ENCODE measurements at regions not wholly inside any gene's neighbourhood (a gene's known extent, or its start where the extent isn't known, plus 50 kb on each side); places are given as distances from the start of the nearest gene placed in this dataset.

GRCh38 chr6:41450581-41450980 is 95.6 kb upstream of the FOXP4 start:
- no peak for DNase-seq (ENCODE audit: low read depth in 1 of 2, low spot score in 1 of 2)

GRCh38 chr6:41451039-41451438 is 95.1 kb upstream of the FOXP4 start:
- DNase-seq (ENCODE audit: low read depth in 1 of 2, low spot score in 1 of 2): no peak

GRCh38 chr6:41451515-41452163 is 94.5 kb upstream of the FOXP4 start:
- no peak for DNase-seq (ENCODE audit: low read depth in 1 of 2, low spot score in 1 of 2)

GRCh38 chr6:41452763-41453162 is 93.4 kb upstream of the FOXP4 start:
- DNase-seq (ENCODE audit: low read depth in 1 of 2, low spot score in 1 of 2): no peak

GRCh38 chr6:41453244-41453643 is 92.9 kb upstream of the FOXP4 start:
- DNase-seq (ENCODE audit: low read depth in 1 of 2, low spot score in 1 of 2): no peak

GRCh38 chr6:41454189-41454789 is 91.9 kb upstream of the FOXP4 start:
- DNase-seq (ENCODE audit: low read depth in 1 of 2, low spot score in 1 of 2): no peak

- DNase-seq (ENCODE audit: low read depth in 1 of 2, low spot score in 1 of 2): no peak
These were observed 90.8 kb upstream of the FOXP4 start for GRCh38 chr6:41455410-41455809.

GRCh38 chr6:41455818-41456217 is 90.4 kb upstream of the FOXP4 start:
- DNase-seq (ENCODE audit: low read depth in 1 of 2, low spot score in 1 of 2): no peak

GRCh38 chr6:41457303-41457670 is 88.9 kb upstream of the FOXP4 start:
- DNase-seq (ENCODE audit: low read depth in 1 of 2, low spot score in 1 of 2): no peak

- DNase-seq (ENCODE audit: low read depth in 1 of 2, low spot score in 1 of 2): no peak
These were observed 86.4 kb upstream of the FOXP4 start for GRCh38 chr6:41459738-41460137.

- no peak for DNase-seq (ENCODE audit: low read depth in 1 of 2, low spot score in 1 of 2)
These were observed 85.3 kb upstream of the FOXP4 start for GRCh38 chr6:41460742-41461336.

GRCh38 chr6:41462033-41462432 is 84.1 kb upstream of the FOXP4 start:
- no peak for DNase-seq (ENCODE audit: low read depth in 1 of 2, low spot score in 1 of 2)

GRCh38 chr6:41463062-41463930 is 82.9 kb upstream of the FOXP4 start:
- no peak for DNase-seq (ENCODE audit: low read depth in 1 of 2, low spot score in 1 of 2)

GRCh38 chr6:41464019-41464418 is 82.2 kb upstream of the FOXP4 start:
- no peak for DNase-seq (ENCODE audit: low read depth in 1 of 2, low spot score in 1 of 2)

GRCh38 chr6:41464481-41464880 is 81.7 kb upstream of the FOXP4 start:
- DNase-seq (ENCODE audit: low read depth in 1 of 2, low spot score in 1 of 2): no peak

- DNase-seq (ENCODE audit: low read depth in 1 of 2, low spot score in 1 of 2): no peak
These were observed 79.7 kb upstream of the FOXP4 start for GRCh38 chr6:41466437-41466990.

- DNase-seq (ENCODE audit: low read depth in 1 of 2, low spot score in 1 of 2): no peak
These were observed 79.1 kb upstream of the FOXP4 start for GRCh38 chr6:41467061-41467460.

- DNase-seq (ENCODE audit: low read depth in 1 of 2, low spot score in 1 of 2): no peak
These were observed 78.4 kb upstream of the FOXP4 start for GRCh38 chr6:41467627-41468404.

GRCh38 chr6:41469156-41470028 is 76.8 kb upstream of the FOXP4 start:
- no peak for DNase-seq (ENCODE audit: low read depth in 1 of 2, low spot score in 1 of 2)

GRCh38 chr6:41470029-41470330 is 76.2 kb upstream of the FOXP4 start:
- no peak for DNase-seq (ENCODE audit: low read depth in 1 of 2, low spot score in 1 of 2)

Data from activated T-helper 1 cell treated with anti-CD3 and anti-CD28 coated beads, Interleukin-2, amount 50 U/mL, for 16 hours (primary cell).